ENCODE measurements at regions not wholly inside any gene's neighbourhood (a gene's known extent, or its start where the extent isn't known, plus 50 kb on each side); places are given as distances from the start of the nearest gene placed in this dataset.

- no peak for TF ChIP-seq TAF1 (IDR thresholded peaks at IDR 0.05; ENCODE audit: low read depth, low read length)
- no peak for TF ChIP-seq CHD2 (IDR thresholded peaks at IDR 0.05; ENCODE audit: low read length)
Measured at GRCh38 chr18:28801876-28802275, 624.9 kb upstream of the CDH2 start.
